Uterus (tissue), 3 donors: ENCODE measurements at regions not wholly inside any gene's neighbourhood (a gene's known extent, or its start where the extent isn't known, plus 50 kb on each side); places are given as distances from the start of the nearest gene placed in this dataset.
"Not testable (repeated sequence)": the region's sequence is repeated elsewhere in the genome, so short reads cannot be mapped to it uniquely, and the experiment has no call there.

Experiments
- DNase-seq, 2 donors: peaks; one replicate each; pipeline ENCODE4 v3.0.0-alpha.2; 2019 to 2020
- H3K27ac ChIP-seq, 2 donors: fragments of 200-600 bp; sonication (generic); 1 replicate in 1 of 2; 2 replicates in 1 of 2; pipeline ENCODE4 v1.5.1; 2016 to 2018
- H3K27me3 ChIP-seq, 2 donors: fragments of 200-600 bp; sonication (generic); one replicate each; pipeline ENCODE4 v1.5.1; 2018 to 2019; ENCODE audit warnings: control low read depth in 1 of 2
- H3K36me3 ChIP-seq, 2 donors: fragments of 200-600 bp; sonication (generic); one replicate each; pipeline ENCODE4 v1.5.1; 2019; ENCODE audit warnings: control low read depth in 1 of 2
- H3K4me1 ChIP-seq, 2 donors: fragments of 200-600 bp; sonication (generic); one replicate each; pipeline ENCODE4 v1.5.1; 2018 to 2019; ENCODE audit warnings: control low read depth in 1 of 2
- H3K4me3 ChIP-seq, 2 donors: fragments of 200-600 bp; sonication (generic); 1 replicate in 1 of 2; 2 replicates in 1 of 2; pipeline ENCODE4 v1.5.1; 2018 to 2019; ENCODE audit warnings: mild to moderate bottlenecking in 1 of 2
- H3K9me3 ChIP-seq, 2 donors: fragments of 200-600 bp; sonication (generic); one replicate each; pipeline ENCODE4 v1.5.1; 2019; ENCODE audit warnings: control low read depth in 1 of 2
- CTCF ChIP-seq, 4 experiments: fragments of 200-600 bp in 2 of 4; fragments of 450-650 bp in 2 of 4; sonication (generic) in 2 of 4; IDR thresholded peaks; one replicate each; pipeline ENCODE4 v1.5.1; 2016 to 2019; ENCODE audit warnings: antibody characterized with exemption in 4 of 4, mild to moderate bottlenecking in 2 of 4, moderate library complexity in 1 of 4
- POLR2A ChIP-seq, 2 donors: fragments of 450-650 bp; IDR thresholded peaks; one replicate each; pipeline ENCODE4 v1.6.1; 2016; ENCODE audit warnings: antibody characterized with exemption in 2 of 2, mild to moderate bottlenecking in 1 of 2, moderate library complexity in 1 of 2
- intact Hi-C: fragments of 100-400 bp; cut with DNase I; formaldehyde crosslinking; loops from one replicate; pipeline ENCODE4 v1.15.1; 2023; ENCODE audit warnings: low total_unique reads
- donor health status: DM: yes; HTN: yes; CAD: no.

GRCh38 chr2:117336496-117336895 is 478.0 kb upstream of the DDX18 start:
- intact Hi-C loops = no loop called here
- DNase-seq = no peak
- H3K36me3 ChIP-seq = no peaks in the 10 kb centered on the region
- no peak overlapping the region for H3K27ac ChIP-seq
- H3K27me3 ChIP-seq = no peaks in the 10 kb centered on the region
- no peak overlapping the region for H3K4me3 ChIP-seq
- H3K9me3 ChIP-seq = no peaks in the 10 kb centered on the region
- no peaks in the 10 kb centered on the region for H3K4me1 ChIP-seq
- TF ChIP-seq CTCF (IDR thresholded peaks at IDR 0.05) (no peak), POLR2A (IDR thresholded peaks at IDR 0.05) (no peak)

- H3K27ac ChIP-seq, DNase-seq, H3K36me3 ChIP-seq, H3K9me3 ChIP-seq, H3K27me3 ChIP-seq, H3K4me3 ChIP-seq, intact Hi-C loops, H3K4me1 ChIP-seq: not testable (repeated sequence)
Observed at GRCh38 chr2:117337981-117338380, 476.5 kb upstream of the DDX18 start.

- no peak for DNase-seq
- no peak overlapping the region for H3K4me3 ChIP-seq
- intact Hi-C loops = no loop called here
- TF ChIP-seq CTCF (IDR thresholded peaks at IDR 0.05) = no peak
- TF ChIP-seq POLR2A (IDR thresholded peaks at IDR 0.05) = no peak
- H3K36me3 ChIP-seq = no peaks in the 10 kb centered on the region
- H3K27me3 ChIP-seq = no peaks in the 10 kb centered on the region
- no peaks in the 10 kb centered on the region for H3K9me3 ChIP-seq
- no peak overlapping the region for H3K27ac ChIP-seq
- no peaks in the 10 kb centered on the region for H3K4me1 ChIP-seq
Observed at GRCh38 chr2:117339980-117340379, 474.5 kb upstream of the DDX18 start.

GRCh38 chr2:117341690-117342089 is 472.8 kb upstream of the DDX18 start:
- intact Hi-C loops = no loop called here
- Histone ChIP-seq H3K4me1 (no peaks in the 10 kb centered on the region), H3K27me3 (no peaks in the 10 kb centered on the region), H3K27ac (no peak overlapping the region), H3K4me3 (no peak overlapping the region), H3K9me3 (no peaks in the 10 kb centered on the region), H3K36me3 (no peaks in the 10 kb centered on the region)
- TF ChIP-seq CTCF (IDR thresholded peaks at IDR 0.05) = no peak
- TF ChIP-seq POLR2A (IDR thresholded peaks at IDR 0.05) = no peak
- no peak for DNase-seq

GRCh38 chr2:117342415-117342814 is 472.1 kb upstream of the DDX18 start:
- TF ChIP-seq CTCF (IDR thresholded peaks at IDR 0.05) (no peak), POLR2A (IDR thresholded peaks at IDR 0.05) (no peak)
- intact Hi-C loops = no loop called here
- no peaks in the 10 kb centered on the region for H3K4me1 ChIP-seq
- H3K27me3 ChIP-seq = no peaks in the 10 kb centered on the region
- no peaks in the 10 kb centered on the region for H3K36me3 ChIP-seq
- no peak for DNase-seq
- no peak overlapping the region for H3K4me3 ChIP-seq
- H3K9me3 ChIP-seq = no peaks in the 10 kb centered on the region
- H3K27ac ChIP-seq = no peak overlapping the region

- DNase-seq = no peak
- Histone ChIP-seq H3K9me3 (no peaks in the 10 kb centered on the region), H3K27ac (no peak overlapping the region), H3K4me1 (no peaks in the 10 kb centered on the region), H3K27me3 (no peaks in the 10 kb centered on the region), H3K36me3 (no peaks in the 10 kb centered on the region), H3K4me3 (no peak overlapping the region)
- intact Hi-C loops = no loop called here
- TF ChIP-seq CTCF (IDR thresholded peaks at IDR 0.05) (no peak), POLR2A (IDR thresholded peaks at IDR 0.05) (no peak)
Observed at GRCh38 chr2:117349687-117350086, 464.8 kb upstream of the DDX18 start.
